Activated CD4-positive, alpha-beta T cell treated with anti-CD3 and anti-CD28 coated beads, Interleukin-2, amount 50 U/mL, for 48 hours (primary cell): ENCODE measurements at regions not wholly inside any gene's neighbourhood (a gene's known extent, or its start where the extent isn't known, plus 50 kb on each side); places are given as distances from the start of the nearest gene placed in this dataset.
"Not testable (repeated sequence)": the region's sequence is repeated elsewhere in the genome, so short reads cannot be mapped to it uniquely, and the experiment has no call there.

ENCODE experiments used
- DNase-seq, 2 experiments: peaks; one replicate each; pipeline ENCODE4 v3.0.0-alpha.2; 2020

DNA sequence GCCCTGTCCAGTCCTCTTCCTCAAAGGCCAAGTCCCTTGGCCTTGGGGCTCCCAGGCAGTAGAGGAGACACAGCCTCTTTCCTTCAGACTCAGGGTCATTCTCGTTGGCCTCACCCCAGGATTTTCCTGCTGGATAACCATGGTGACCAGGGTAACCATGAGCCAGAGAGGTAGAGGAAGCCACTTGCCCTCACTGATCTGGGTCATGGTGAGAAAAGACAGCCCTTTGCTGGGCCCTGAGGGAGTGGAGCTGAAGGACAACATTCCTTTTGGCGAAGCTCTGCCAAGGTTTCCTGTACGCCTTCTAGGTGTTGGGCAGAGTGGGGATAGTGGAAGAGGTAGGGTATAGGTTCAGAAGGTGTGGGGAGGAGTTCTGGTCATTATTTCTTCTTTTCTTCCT is 53.1 kb upstream of the WNT4 start:
- no peak for DNase-seq

DNA sequence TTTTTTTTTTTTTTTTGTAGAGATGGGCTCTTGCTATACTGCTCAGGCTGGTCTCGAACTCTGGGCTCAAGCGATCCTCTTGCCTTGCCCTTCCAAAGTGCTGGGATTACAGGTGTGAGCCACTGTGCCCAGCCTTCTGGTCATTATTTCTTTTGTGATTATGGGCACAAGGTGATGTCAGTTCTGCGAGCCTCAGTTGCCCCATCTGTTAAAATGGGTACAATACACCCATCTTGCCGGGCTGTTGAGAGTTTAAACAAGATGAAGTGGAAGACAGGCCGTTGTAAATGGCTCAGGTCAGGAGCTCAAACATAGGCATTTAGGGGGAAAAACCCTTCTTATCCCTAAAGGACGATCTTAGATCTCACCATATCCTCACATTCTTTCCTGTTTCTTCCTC is 53.7 kb upstream of the WNT4 start:
- DNase-seq: no peak

- no peak for DNase-seq
These were observed 54.7 kb upstream of the WNT4 start for GRCh38 chr1:22197644-22198043.

DNA sequence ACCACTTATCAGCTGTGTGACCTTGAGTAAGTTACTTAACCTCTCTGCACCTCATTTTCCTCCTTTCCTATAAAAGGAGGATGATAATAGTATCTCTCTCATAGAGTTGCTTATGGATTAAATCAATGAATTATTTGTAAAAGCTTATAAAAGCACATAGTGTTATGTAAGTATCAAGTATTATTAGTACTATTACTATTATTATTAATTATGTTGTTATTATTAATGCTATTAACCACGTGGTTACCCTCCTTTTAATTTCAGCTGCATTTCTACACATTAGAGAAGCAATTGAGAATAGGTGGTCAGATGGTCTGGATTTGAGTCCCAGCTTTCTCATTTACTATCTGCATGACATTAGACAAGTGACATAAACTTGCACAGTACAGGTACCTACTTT is 58.1 kb upstream of the WNT4 start:
- no peak for DNase-seq

GRCh38 chr1:22203335-22203734 is 60.4 kb upstream of the WNT4 start:
- no peak for DNase-seq

- no peak for DNase-seq
These were observed 61.4 kb upstream of the WNT4 start for GRCh38 chr1:22204057-22204840.

DNA sequence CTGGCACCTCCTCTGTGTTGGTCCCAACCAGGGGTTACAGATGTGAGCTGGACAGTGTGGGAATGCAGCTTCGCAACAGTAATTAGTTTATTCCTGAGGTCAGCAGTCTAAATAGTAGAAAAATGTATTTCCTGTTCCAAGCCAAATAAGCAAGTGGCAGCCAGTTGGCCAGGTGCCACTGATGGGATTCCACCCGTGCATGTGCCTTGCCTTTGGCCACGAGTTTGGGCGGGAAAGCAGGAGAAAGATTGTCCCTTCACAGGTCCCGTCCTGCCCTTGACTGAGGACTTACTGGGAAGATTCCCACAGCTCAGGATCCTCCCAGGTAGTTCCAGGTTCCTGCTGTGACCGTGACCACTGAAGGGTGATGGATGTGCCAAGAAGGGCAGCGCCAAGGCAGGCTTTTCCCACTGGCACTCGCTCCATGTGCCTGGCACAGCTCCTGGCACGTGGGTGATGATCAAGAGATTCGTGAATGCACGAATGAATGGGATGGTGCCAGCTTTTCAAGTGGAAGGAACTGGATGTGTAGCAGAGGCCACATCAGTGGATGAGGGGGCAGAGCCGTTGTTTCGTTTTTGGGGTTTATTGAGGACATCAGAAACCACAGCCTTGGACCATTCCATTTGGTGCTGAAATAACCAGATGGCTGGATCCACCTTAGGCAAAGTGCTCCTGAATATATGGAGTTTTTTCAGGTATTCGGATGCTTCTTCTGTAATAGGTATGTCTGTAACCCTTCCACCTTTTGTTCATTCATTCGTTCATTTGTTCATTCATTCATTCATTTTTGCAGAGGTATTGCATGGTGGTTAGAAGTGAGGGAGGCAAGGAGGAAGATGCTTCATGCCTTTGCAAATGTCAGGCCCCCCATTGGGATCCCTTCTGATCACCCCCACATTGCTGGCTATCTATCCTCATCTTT is 62.4 kb upstream of the WNT4 start:
- no peak for DNase-seq

DNA sequence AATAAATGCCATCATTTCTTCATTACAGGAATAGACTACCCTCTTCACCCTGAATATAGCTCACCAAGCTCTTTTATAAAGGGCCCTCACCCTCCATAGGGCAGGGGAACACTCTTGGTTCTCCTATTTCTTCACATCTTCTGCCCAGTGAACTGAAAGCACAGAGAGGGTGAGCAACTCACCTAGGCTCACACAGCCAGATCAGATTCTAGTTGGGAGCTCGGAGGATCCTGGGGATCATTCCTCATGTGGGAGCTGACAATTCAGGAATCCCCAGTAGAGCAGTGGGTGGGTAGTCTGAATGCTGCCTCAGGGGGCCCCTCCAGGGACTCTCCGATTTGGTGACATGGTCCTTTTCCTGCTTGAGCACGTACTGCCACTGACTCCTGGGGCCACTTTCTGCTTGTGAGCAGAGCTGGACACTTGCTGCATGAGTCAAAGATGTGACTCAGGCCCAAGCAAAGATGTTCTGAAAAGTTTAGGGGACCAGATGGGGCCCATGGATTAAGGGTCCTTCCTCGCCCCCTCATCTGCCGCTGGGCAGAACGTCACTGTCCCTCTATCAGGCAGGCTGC is 63.7 kb upstream of the WNT4 start:
- no peak for DNase-seq

DNA sequence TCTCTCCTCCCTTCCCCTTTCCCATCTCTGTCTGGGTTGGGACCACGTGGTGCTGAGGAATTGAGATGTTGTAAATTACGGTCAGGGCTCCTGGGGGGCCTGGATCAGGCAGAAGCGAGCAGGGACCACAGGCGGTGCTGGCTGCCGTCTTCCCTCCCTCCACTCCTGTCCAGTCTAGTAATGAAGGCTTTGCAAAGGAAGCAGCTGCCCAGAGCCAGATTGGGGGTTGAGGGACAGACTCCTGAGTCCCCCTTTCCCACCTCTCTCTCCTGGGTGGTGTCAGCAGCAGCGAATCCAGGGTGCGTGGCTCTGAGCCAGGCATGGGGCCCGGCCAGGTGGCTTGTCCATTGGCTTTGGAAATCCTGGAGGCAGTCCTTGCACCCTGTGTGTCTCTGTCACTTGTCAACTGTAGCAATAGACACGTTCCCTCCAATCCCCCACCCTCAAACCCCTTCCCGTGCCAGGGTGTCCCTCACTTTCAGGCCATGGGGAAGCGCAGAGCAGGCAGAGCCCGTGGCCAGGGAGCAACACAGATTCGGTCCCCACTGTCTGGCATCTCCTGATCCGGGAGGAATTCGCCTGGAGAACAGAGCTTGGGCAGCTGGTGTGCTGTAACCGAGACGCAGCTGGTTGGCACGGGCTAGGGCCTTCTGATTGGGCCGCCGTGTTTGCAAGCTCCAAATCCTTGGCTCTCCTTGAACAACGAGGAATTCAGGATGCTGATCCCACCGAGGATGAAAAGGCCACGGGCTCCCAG is 64.8 kb upstream of the WNT4 start:
- DNase-seq: no peak

- no peak for DNase-seq
These were observed 65.5 kb upstream of the WNT4 start for GRCh38 chr1:22208268-22208972.

DNA sequence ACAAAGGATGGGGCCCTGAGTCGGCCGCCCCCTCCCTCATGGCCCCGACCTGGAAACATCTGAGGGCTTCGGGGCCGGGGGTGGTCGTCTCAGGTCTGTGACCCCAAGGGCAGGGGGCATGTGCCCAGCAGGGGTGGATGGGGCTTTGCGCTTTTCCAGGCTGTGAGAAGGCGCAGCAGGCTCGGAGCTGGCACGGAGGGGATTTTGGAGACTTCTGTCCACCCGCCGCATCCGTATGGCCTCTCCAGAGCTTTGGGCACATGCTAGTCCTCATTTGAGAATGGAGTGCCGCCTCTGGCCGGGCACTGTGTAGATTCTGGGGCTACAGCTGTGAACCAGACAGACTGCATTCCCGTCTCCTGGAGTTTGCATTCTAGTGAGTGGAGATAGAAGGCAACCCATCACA is 66.1 kb upstream of the WNT4 start:
- DNase-seq: no peak

DNA sequence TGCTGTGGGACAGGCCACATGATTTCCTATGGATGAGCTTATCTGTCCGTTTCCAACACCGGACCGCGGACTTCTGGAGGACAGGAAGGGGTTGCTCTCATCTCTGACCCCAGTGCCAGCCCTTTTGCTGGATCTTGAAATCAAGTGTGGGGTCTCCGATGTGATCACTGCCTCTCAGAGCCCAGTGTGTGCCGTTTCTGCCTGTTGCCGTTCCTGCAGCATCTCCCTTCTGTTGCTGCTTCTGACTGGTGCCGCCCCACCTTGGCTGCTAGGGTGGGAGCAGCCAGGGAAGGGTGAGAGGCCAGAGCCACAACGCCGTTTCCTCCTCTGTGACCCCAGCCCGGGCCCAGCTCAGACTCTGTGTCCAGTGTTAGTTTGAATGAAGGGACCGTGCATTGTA is 67.3 kb upstream of the WNT4 start:
- no peak for DNase-seq

GRCh38 chr1:22210636-22211035 is 67.7 kb upstream of the WNT4 start:
- no peak for DNase-seq

- DNase-seq: not testable (repeated sequence)
These were observed 68.6 kb upstream of the WNT4 start for GRCh38 chr1:22211459-22211858.

- no peak for DNase-seq
These were observed 69.7 kb upstream of the WNT4 start for GRCh38 chr1:22212400-22213233.

DNA sequence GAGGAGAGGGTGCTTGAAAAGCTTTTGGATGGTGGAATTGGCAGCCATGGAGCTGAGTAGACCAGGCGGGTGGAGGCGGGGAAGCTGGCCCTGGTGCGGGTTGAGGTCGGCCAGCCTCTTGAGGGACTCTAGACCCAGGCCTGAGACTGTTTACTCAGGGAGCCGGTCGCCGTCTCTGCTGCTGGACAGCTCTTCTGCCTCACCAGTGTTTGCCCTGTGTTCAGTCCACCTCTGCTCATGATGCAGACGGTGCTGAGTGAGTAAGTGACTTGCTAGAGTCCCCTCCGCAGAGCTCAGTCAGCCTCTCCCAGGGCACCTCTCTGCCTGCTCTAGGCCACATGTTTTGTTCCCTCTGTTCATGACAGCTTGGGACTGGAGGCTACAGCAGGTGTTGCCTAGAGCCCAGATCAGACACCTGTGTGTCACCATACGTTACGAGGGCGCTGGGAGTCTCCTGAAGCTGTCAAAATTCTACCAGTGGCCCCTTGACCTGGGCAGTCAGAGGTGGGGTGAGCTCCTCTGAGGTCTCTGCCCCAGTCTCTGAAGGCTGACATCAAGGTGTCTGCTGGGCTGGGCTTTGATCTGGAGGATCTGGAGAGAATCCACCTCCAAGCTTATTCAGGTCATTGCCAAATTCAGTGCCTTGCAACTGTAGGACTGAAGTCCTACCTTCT is 73.5 kb upstream of the WNT4 start:
- no peak for DNase-seq

- DNase-seq: no peak
These were observed 74.1 kb upstream of the WNT4 start for GRCh38 chr1:22216966-22217365.

GRCh38 chr1:22217811-22218460 is 75.0 kb upstream of the WNT4 start:
- no peak for DNase-seq

DNA sequence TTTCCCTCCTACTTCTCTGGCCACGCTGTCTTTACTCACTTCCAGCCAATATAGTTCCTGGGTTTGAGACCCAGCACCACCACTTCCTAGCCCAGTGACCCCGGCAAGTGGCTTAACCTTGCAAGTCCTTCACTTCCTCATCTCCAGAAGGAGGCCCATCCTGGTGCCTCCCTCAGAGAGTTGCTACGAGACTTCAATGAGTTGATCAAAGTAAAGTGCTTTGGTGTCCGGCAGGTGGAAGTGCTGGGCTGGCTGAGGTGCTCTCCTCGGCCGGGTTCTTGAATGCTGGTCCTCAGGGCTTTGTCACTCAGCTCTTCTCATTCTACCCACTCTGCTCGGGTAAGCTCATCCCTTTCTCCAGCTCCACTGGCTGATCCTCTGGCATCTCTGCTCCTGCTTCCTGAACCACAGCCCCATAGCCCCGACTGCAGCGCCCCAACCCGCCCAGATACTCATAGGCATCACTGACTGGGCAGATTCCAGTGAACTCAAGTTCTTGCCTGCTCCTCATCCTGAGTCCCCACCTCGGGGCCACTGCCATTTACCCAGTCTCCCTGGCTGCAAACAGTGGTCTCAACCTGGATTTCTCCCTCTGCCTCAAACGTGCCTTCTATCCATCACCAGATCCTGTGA is 75.8 kb upstream of the WNT4 start:
- no peak for DNase-seq
